8988T (cell line): ENCODE measurements at regions not wholly inside any gene's neighbourhood (a gene's known extent, or its start where the extent isn't known, plus 50 kb on each side); places are given as distances from the start of the nearest gene placed in this dataset.

Experiments used
- DNase-seq: peaks from one replicate; pipeline ENCODE4 v3.0.0; 2011

DNA sequence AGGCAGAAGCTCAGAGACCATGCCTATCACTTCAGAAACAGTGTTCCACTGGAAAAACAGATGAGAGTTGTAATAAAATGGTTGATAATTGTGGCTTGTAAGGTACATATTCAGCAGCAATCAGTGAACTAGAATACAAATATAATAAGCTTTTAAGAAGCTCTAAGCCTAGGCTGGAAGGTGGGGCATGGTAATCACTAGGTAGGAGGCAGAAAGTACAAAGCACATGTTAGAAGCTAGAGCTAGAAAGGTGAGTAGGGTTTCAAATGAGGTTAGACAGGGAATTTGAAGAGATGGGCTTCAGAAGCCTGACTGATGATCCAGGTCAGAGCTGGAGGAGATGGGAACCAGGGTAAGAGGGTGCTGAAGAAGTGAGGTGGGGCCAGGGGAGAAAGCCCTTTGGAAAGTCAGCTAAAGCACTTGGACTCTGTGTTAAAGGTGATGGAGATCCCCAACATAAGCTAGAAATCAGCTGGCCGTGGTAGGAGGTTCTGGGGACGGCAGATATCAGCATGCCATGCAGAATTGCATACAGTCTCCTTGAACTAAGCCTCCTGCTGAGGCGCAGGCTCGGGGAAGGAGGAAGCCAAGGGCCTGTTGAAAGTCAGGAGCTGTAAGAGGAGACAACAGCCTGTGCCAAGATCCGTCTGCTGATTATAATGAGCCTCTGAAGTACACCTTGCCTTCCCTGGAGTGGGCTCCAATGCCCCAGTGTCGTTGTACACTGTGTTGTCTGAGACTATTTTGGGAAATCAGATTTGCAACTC is 659.4 kb downstream of the BCL11B start:
- no peak for DNase-seq

DNA sequence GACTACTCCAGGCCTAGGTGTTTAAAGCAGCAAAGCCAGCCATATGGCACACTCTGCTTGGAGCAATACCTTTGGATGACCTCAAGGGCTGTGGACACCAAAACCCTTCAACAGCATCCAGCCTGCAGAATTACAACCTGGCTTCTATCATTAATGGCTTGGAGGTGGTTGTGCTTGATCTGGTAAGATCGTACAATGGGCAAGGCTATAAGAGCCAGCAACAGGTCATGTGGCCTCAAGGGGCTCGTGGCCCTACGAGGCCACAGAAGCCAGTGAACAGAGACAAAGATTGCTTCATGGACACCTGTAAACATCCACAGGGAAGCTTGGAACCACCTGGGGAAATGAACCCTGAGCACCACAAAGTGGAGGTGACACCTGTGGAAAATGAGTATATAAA is 657.3 kb downstream of the BCL11B start:
- no peak for DNase-seq

DNA sequence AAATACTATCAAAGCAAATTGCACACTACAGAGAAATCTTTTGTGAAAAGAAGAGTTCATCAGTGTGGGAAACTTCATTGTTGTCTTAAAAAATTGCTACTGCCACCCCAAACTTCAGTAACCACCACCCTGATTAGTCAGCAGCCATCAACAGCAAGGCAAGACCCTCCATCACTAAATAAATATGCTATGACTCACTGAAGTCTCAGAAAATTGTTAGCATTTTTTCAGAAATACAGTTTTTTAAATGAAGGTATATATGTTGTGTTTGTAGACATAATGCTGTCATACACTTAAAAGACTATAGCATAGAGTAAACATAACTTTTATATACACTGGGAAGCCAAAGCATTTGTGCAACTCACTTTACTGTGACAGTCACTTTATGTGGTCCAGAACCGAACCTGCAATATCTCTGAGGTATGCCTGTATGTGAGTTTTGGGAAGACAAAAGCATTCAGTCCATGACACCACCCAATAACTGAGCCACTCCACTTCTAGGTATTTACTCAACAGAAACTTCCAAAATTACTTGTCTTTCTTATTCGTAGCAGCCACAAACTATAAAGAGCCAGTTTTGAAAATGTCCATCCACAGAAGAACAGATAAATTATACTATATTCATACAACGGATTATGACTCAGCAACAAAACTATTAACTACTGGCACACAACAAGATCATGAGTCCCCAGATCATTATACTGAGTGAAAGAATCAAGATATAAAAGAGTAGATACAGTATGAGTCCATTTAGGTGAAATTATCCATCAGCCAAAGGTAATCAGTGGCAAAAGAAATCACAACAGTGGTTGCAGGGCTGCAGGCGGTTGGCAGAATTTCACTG is 649.6 kb downstream of the BCL11B start:
- no peak for DNase-seq

DNA sequence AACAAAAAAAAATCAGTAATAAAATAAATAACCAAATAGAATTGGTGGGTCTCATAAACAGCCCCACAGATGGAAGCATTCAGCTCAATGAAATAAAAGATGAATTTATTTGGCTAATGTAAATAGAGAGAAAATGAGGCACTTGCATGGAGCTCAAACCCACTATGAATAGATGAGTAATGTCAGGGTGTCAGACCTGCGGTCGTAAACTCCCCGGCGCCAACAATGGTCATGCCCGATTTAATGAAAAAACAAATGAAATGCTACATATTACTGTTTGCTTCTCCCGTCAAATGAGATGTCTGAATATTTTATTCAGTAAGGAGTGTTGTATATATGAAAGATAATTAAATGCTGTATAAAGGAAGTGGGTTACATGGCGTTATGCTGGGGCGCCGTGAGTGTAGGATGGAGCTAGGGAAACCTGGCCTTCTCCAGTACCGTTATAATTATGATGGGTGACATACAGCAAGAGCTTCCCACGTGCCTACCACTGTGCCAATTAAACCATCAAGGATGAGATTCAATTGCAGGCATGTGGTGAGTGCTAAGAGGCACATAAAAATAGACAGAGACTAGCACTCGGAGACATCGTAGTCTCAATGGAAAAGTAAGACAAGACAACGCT is 648.1 kb downstream of the BCL11B start:
- DNase-seq: no peak

DNA sequence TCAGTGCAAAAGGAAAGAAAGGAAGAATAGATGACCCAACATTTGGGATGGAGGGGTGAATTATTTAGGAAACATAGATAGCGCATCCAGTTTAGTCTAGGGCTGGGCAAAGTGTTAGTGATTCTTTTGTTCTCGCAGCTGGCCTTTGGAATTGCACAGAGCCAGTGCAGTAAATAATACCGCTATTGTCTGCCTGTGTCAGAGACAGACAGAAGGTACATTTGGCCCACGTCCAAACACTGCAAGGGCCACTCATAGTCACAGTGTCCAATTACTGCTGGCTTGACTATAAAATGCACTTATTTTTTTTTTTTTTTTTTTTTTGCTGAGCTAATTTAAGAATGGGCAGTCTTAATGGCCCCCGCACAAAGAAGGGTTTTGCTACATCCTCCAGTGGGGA is 638.6 kb downstream of the BCL11B start:
- DNase-seq: no peak

DNA sequence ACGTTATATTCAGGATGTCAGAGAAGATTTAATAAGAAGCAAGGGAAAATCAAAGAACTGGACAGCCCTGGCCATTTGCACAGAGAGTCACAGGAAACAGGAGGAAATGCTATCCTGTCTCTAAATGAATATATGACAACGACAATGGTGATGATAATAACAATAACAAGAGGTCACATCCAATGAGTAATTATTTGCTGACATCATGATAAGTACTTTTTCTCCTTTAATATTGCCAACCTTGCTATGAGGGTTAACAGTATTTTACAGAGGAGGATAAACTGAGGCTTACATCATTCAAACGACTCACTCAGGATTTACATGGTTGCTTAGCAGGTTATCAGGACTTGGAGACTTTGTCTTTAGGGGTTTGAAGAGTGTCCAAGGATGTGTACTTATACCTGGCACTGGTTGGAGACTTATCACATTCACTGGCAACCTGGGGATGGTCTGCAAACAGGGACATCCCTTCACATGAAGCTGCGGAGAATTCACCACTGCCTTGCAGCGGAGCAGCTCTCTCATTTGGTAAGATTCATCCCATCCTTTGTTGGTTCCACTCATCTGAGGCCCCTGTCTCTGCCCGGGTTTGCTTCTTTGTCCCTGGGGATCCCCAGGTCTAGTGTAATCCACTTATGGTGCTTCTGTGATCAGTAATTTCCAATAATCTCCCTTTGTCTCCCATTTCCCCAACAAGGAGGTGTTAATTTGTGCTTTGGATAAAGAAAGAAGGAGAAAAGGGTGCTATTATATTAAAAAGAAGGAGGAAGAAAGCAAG is 637.8 kb downstream of the BCL11B start:
- DNase-seq: no peak

DNA sequence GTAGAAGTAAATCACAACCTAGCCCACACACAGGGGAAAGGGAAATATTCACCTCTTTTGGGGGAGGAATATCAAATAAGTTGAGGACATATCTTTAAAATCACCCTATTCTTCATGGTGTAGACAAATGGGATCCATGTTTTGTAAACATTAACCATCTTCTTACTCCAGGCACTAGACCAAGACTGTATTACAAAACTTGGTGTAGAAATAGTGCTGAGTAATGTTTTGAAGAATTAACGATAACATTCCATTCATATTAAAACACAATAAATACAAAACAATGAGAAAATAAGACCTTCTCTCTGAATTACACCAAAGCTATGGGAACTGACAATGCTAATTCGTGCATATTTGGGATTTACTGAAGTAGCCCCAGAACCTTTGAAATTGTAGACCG is 633.6 kb downstream of the BCL11B start:
- DNase-seq: no peak

DNA sequence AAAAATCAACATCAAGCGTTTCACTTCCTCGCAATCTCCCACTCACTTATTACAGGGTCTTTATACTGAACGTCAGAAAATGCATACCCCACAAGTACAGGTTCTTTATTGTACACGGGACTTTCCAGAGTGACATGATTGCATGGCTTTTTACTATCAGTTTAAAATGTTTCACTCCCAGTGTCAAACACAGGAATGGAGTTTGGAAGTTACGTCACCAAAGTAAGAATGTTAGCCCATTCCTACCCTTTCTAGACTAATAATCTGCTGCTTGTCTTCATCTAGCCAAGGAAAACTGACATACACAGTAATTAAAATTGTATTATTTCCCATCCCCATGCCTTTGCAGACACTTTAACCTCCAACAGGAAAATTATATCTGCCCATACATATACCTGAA is 624.2 kb downstream of the BCL11B start:
- no peak for DNase-seq

DNA sequence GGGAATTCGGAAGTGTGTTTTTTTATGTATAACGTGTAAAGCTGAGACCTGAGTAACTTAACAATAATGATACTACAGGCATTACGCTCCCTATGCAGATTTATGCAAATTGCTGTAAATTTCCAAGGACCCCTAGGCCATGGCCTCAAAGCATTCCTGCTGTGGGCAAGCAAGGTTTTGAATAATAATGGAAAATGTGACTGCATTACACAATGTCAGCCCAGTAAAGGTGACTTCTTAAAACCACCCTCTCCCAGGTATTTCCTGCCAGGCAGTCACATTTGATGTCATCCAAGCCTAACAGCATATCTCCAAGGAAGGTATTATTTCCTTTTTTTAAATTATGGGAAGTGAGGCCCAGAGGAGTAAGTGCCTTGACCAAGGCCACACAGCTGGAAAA is 621.0 kb downstream of the BCL11B start:
- no peak for DNase-seq

DNA sequence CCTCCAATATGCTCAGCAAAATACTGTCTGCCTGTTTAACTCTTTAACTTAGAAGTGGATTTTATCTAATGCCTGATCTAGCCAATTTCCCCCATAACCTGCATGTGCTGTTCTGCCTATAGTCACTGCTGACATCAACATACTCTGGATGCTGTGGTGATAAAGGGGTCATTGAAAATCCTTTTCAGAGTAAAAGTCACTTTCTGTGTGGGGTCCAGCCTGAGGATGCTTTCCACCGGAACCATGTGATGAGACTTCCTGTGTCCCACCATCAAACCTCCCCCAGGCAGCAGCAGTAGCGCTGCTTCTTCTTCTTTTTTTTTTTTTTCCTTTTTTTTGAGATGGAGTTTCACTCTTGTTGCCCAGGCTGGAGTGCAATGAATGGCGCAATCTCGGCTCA is 607.0 kb downstream of the BCL11B start:
- DNase-seq: no peak

DNA sequence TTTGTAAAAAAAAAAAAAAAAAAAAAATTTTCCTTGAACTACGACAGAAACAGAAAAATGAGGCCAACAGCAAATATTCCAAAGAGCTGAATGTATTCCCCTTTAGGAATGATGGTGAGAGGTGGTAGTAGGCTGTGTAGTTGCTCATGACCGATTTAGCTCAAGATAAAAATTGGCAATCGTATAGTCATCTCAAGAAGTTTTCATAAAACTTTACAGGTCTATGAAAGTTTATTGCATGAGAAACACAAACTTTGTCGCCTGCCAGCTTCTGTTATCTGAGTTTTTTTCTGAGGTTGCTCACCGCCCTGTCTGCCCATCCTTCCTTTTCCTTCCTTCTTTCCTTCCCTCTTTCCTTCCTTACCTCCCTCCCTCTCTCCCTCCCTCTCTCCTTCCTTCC is 605.5 kb downstream of the BCL11B start:
- DNase-seq: no peak

DNA sequence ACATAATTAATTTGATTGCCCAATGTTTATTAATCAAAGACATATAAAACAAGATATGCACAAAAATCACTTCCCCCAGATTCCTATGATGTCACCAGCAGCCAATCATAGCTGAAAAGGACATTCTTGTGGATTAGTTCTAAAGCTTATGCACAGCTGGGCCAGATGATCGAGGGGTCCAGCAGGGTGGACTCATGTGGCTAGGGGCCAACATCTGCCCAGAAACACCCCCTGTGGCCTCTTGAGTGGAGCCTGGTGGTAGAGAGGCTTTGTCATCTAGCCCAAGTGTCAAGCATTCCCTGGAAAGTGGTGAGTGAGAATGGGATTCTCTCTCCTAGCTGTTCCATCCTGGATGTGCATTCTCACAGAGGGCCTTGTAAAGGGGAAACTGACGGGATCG is 590.0 kb downstream of the BCL11B start:
- no peak for DNase-seq

DNA sequence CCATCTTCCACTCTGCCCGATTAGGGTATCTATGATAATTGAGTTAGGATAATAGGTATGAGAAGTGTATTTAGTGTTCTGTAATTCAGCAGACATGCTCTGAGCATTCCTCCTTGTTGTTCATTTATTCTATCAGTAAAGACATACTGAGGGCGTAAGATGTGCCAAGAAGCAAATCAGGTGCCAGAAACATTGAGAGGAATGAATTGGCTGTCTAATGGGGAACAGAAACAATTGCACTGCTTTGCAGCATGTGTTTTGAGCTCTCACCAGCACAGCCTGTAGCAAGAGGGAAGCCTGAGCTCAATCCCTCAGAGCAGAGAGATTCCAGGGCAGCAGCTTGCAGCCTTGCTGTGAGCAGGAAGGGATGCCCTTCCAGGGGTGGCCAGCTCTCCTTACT is 589.3 kb downstream of the BCL11B start:
- no peak for DNase-seq

DNA sequence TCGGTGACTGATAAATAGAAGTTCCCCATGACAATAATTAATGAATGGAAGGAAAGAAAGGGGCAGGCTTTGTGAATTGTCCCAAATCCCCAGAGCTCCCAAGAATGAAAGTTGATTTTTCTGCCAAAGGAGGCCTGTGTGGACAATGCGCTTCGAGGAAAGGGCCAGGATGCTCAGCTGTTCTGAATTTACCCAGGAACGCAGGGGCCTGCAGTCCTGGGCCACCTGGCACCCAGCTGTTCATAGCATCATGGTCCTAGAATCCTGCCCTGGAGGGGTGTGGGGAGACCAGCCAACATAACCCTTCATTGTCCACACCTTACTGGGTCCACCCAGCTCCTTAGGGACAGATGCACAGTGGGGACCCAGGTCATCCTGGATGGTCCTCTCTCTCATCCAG is 587.5 kb downstream of the BCL11B start:
- no peak for DNase-seq

DNA sequence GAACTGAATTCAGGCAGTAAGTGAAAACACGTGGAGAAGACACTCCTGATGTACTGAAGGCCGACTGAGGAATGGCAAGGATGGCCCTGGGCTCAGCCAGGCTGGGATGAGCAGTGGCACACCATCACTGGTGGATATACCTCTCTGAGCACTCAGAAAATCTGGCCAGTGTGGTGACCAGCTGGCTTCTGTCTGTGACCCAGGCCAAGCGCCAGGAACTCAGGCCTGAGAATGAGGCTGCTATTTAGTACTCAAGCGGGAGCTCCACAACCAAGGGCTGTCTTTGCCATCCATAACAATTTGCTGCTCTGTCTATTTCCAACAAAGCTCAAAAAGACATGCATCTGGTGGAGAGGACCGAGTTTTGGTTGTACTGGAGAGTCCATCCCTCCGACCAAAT is 586.3 kb downstream of the BCL11B start:
- no peak for DNase-seq

DNA sequence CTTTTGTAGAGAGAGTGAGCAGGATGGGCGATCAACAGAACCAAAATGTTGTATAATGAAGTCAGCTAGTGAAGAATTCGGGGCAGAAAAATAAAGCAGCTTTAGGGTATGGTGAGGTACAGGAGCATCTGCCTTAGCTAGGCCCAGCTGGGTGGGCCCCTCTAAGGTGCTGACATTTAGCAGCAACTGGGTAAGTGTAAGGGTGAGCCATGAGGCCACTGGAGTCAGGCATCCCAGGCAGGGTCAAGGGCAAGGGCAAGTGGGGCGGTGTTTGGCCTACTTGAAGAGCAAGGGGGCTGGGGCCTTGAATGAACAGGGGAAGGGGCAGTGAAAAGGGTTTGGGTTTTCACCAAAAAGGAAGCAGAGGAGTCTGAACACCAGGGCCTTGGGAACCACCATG is 583.6 kb downstream of the BCL11B start:
- no peak for DNase-seq

DNA sequence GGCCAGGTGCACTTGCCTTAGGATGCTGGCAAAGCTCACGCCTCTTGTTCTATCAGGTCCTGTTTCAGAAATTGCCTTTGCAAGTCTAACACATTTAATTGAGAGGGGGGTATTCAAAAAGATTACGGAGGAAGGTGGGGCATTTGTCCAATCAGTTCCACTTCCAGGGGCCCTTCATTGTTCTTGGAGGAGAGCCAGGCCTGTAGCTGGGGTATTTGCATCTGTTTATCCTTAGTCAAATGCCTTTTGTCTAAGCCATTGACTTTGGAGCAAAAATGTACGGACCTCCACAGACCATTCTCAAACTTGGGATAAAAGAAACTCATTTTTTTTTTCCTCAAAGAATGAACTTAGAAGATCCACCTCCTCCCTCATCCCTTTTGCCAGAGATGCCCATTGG is 582.0 kb downstream of the BCL11B start:
- DNase-seq: no peak

DNA sequence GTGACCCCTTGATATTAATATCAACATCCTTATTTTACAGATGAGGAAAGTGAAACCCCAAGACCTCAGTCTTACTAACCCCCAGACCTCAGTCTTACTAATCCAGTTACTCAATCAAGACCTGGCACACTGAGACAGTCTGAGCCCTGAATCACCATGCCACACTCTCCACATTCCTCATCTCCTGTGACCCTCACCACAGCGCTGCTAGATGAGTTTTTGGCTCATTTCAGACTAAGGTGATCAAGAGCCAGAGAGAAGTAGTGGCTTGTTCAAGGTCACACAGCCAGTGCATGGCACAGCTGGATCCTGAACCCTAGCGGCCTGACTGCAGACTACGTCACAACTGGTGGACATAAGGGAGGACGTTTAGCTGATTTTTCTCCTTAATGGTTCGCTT is 579.2 kb downstream of the BCL11B start:
- no peak for DNase-seq

DNA sequence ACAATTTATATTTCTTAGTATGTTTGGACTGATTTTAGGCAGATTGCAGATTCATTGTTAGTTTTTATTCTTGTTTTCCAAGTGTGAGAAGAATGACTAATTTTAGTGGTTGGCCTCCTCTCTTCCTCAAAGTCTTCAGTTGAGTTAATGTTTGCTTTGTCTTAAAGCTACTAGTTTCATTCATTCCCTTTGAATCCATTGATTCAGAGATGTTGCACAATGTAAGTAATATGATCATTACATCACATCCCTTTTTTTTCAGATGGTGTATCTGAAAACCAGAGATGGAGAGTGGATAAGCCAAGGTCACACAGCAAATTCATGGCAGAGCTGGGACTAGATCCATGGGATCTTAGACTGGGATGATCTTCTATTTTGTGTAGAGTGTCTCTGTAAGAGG is 577.5 kb downstream of the BCL11B start:
- no peak for DNase-seq

DNA sequence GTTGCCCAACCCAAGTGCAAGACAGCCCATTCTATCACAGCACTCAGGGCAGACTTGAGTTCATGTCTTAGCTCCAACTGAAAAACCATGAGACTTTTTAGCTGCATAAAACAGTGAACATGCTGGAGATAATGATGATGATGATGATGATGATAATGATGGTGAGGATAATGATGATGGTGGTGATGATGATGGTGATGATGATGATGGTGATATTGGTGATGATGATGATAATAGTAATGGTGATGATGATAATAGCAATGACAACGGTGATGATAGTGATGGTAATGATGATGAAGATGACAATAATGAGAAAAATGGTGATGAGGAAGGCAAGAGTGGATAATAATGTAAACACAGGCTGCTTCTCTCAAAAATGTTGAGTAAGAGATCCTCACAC is 576.2 kb downstream of the BCL11B start:
- DNase-seq: no peak

DNA sequence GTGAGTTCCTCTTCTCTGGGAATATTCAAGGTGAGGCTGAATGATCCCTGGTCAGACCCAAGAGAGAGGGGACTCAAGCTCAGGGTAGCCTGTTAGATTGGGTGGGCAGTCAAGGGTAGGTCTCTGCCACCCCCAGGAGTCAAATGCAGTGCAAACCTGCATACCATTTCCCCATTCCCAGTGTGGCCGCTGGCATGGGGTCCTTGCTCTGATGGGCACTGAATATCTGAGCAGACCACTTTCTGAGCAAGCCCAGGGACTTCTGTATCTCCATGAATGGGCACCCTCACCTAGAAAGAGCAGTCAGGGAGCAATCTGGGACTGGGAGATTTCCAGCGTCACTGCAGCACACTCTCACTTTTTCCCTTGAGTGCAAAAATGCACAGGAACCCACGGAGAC is 573.7 kb downstream of the BCL11B start:
- no peak for DNase-seq

DNA sequence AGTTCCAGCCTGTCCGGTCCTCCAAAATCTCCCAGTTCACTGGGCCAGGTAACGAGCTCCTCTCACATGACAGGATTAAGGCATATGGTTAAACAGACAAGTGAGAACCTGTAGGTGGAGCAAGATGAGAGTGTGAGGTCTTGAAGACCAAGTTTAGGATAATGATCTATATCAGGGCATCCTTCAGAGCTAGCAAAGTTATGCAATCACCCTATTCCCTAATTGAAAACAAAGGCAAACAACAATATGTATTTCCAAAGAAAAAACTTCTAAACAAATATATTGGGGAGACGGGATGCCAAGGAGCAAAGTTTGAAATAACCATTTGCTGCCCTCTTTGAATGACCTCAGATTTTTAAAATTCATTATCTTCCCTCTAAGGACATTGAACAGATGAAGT is 571.2 kb downstream of the BCL11B start:
- no peak for DNase-seq

DNA sequence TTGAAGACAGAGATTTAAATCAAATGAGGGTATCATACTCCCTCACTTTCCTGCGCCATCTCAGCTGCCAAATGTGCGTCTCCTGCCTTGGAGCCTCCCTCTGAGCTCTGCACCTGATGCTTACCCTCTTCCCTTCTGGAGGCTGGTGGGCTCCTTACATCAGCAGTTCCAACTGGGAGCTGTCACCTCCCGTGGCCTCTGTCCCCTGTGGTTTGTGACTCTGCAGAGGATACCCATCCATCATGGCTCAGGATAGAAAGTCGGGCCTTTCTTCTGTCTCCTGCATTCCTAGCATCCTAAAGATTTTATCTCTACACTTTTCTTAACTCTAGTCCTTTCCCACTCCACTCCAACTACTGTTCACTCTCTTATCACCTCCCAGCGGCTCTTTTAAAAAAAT is 570.6 kb downstream of the BCL11B start:
- DNase-seq: no peak
